Mesenchymal stem cell (in vitro differentiated cells and primary cell): ENCODE measurements at regions not wholly inside any gene's neighbourhood (a gene's known extent, or its start where the extent isn't known, plus 50 kb on each side); places are given as distances from the start of the nearest gene placed in this dataset.
A peak's percentile ranks its signal among the peaks of the same experiment; 100 is the strongest.

ENCODE experiments used
- DNase-seq: peaks from one replicate; pipeline ENCODE4 v3.0.0-alpha.2; 2013
- H2AFZ ChIP-seq: one replicate; pipeline ENCODE4 v1.6.1; 2013; ENCODE audit warnings: low read depth, mild to moderate bottlenecking, control low read depth, inconsistent platforms, low read length, moderate library complexity
- H2AK5ac ChIP-seq: 2 replicates; pipeline ENCODE4 v1.6.1; 2013; ENCODE audit warnings: low read length, moderate library complexity, mild to moderate bottlenecking, inconsistent platforms; ENCODE audit not compliant: severe bottlenecking
- H2BK120ac ChIP-seq: one replicate; pipeline ENCODE4 v1.6.1; 2013; ENCODE audit warnings: low read depth, mild to moderate bottlenecking, inconsistent platforms, low read length, moderate library complexity
- H2BK12ac ChIP-seq, 2 experiments: one replicate each; pipeline ENCODE4 v1.6.1; 2013; ENCODE audit warnings: inconsistent platforms in 2 of 2, low read length in 2 of 2, mild to moderate bottlenecking in 2 of 2, moderate library complexity in 2 of 2, control low read depth in 1 of 2
- H2BK15ac ChIP-seq: one replicate; pipeline ENCODE4 v1.6.1; 2013; ENCODE audit warnings: mild to moderate bottlenecking, low read depth, inconsistent platforms; ENCODE audit not compliant: poor library complexity, severe bottlenecking
- H2BK5ac ChIP-seq: 2 replicates; pipeline ENCODE4 v1.6.1; 2013; ENCODE audit warnings: low read depth, mild to moderate bottlenecking, low read length, control low read depth, inconsistent platforms; ENCODE audit not compliant: poor library complexity, severe bottlenecking
- H3K14ac ChIP-seq, 2 experiments: one replicate each; pipeline ENCODE4 v1.6.1; 2013; ENCODE audit warnings: inconsistent platforms in 2 of 2, low read length in 2 of 2, control low read depth in 1 of 2, mild to moderate bottlenecking in 1 of 2, moderate library complexity in 1 of 2
- H3K18ac ChIP-seq, 2 experiments: one replicate each; pipeline ENCODE4 v1.6.1; 2013; ENCODE audit warnings: inconsistent platforms in 2 of 2, low read length in 2 of 2, control low read depth in 1 of 2, low read depth in 1 of 2, mild to moderate bottlenecking in 1 of 2
- H3K23ac ChIP-seq, 2 experiments: one replicate each; pipeline ENCODE4 v1.6.1; 2013; ENCODE audit warnings: inconsistent platforms in 2 of 2, low read length in 2 of 2, mild to moderate bottlenecking in 2 of 2, moderate library complexity in 2 of 2, control low read depth in 1 of 2
- H3K27ac ChIP-seq: 2 replicates; pipeline ENCODE4 v1.5.1; 2013; ENCODE audit warnings: mild to moderate bottlenecking, moderate library complexity, low read length, control low read depth, inconsistent platforms; ENCODE audit not compliant: poor library complexity, severe bottlenecking
- H3K27me3 ChIP-seq, 2 experiments: 2 replicates each; pipeline versions ENCODE4 v1.6.1 to v1.7.0; 2013; ENCODE audit warnings: low read length in 2 of 2, mild to moderate bottlenecking in 2 of 2, moderate library complexity in 2 of 2, control low read depth in 1 of 2, inconsistent platforms in 1 of 2; ENCODE audit not compliant: control insufficient read depth in 1 of 2, insufficient read depth in 1 of 2
- H3K36me3 ChIP-seq, 2 experiments: 2 replicates each; pipeline versions ENCODE4 v1.6.1 to v1.7.0; 2013; ENCODE audit warnings: low read length in 2 of 2, control low read depth in 1 of 2, inconsistent platforms in 1 of 2, low read depth in 1 of 2, mild to moderate bottlenecking in 1 of 2; ENCODE audit not compliant: insufficient read depth in 2 of 2, control insufficient read depth in 1 of 2
- H3K4ac ChIP-seq, 2 experiments: one replicate each; pipeline ENCODE4 v1.6.1; 2013; ENCODE audit warnings: inconsistent platforms in 2 of 2, low read length in 2 of 2, mild to moderate bottlenecking in 2 of 2, moderate library complexity in 2 of 2, control low read depth in 1 of 2, low read depth in 1 of 2
- H3K4me1 ChIP-seq: 2 replicates; pipeline ENCODE4 v1.6.1; 2013; ENCODE audit warnings: low read depth, low read length, control low read depth; ENCODE audit not compliant: control insufficient read depth, insufficient read depth
- H3K4me2 ChIP-seq: 2 replicates; pipeline ENCODE4 v1.6.1; 2013; ENCODE audit warnings: low read length, mild to moderate bottlenecking, inconsistent platforms; ENCODE audit not compliant: poor library complexity, severe bottlenecking
- H3K4me3 ChIP-seq, 2 experiments: 2 replicates each; pipeline versions ENCODE4 v1.5.1 to v1.7.0; 2013; ENCODE audit warnings: low read length in 2 of 2, mild to moderate bottlenecking in 2 of 2, control low read depth in 1 of 2, low read depth in 1 of 2; ENCODE audit not compliant: insufficient read depth in 1 of 2
- H3K79me1 ChIP-seq: replicated peaks from 2 replicates; pipeline ENCODE4 v1.6.1; 2013; ENCODE audit warnings: mild to moderate bottlenecking, control low read depth, low read length, inconsistent platforms; ENCODE audit not compliant: poor library complexity, severe bottlenecking
- H3K9ac ChIP-seq: 2 replicates; pipeline ENCODE4 v1.7.0; 2013; ENCODE audit warnings: mild to moderate bottlenecking, low read length, moderate library complexity
- H3K9me3 ChIP-seq: 2 replicates; pipeline ENCODE4 v1.7.0; 2013; ENCODE audit warnings: mild to moderate bottlenecking, low read length; ENCODE audit not compliant: control insufficient read depth
- H4K8ac ChIP-seq: one replicate; pipeline ENCODE4 v1.6.1; 2013; ENCODE audit warnings: inconsistent platforms, mild to moderate bottlenecking, low read length, moderate library complexity
- H4K91ac ChIP-seq: one replicate; pipeline ENCODE4 v1.6.1; 2013; ENCODE audit warnings: mild to moderate bottlenecking, low read length, inconsistent platforms
- WGBS: methylation state at CpG from one replicate; pipeline ENCODE4 v1.1.7; 2013; ENCODE audit warnings: mixed read lengths; 5-methylcytosine and 5-hydroxymethylcytosine counted together

- Histone ChIP-seq H3K4me1 (no peaks in the 10 kb centered on the region), H2BK120ac (no peak overlapping the region), H3K79me1 (no peaks in the 10 kb centered on the region), H3K18ac (no peak overlapping the region), H2BK5ac (no peak overlapping the region), H2AFZ (no peak overlapping the region), H2AK5ac (no peak overlapping the region), H3K4me2 (no peak overlapping the region), H3K27me3 (peaks cover 0 to 29% of the 10 kb centered on the region in 2 experiments), H3K27ac (no peak overlapping the region), H4K91ac (no peak overlapping the region), H3K9ac (no peak overlapping the region), H3K9me3 (no peaks in the 10 kb centered on the region), H3K4me3 (no peak overlapping the region), H3K4ac (no peak overlapping the region), H2BK15ac (no peak overlapping the region), H2BK12ac (peak overlapping the region in 1 of 2 experiments; percentile 29), H3K23ac (no peak overlapping the region), H3K14ac (no peak overlapping the region), H3K36me3 (no peaks in the 10 kb centered on the region), H4K8ac (no peak overlapping the region)
- DNase-seq: no peak
- whole genome bisulfite sequencing: 91% methylated on average over 5 of the region's 6 CpGs
Observed at GRCh38 chr7:135801877-135802276, 53.3 kb upstream of the FAM180A start.

GRCh38 chr7:135801045-135801693 is 52.6 kb upstream of the FAM180A start:
- Histone ChIP-seq H4K91ac (no peak overlapping the region), H4K8ac (no peak overlapping the region), H2BK12ac (no peak overlapping the region), H3K18ac (no peak overlapping the region), H2BK5ac (no peak overlapping the region), H2BK120ac (no peak overlapping the region), H3K9me3 (no peaks in the 10 kb centered on the region), H3K4me2 (no peak overlapping the region), H3K27me3 (peaks cover 0 to 29% of the 10 kb centered on the region in 2 experiments), H3K4me3 (no peak overlapping the region), H3K23ac (no peak overlapping the region), H3K4me1 (no peaks in the 10 kb centered on the region), H3K79me1 (no peaks in the 10 kb centered on the region), H3K14ac (no peak overlapping the region), H3K4ac (no peak overlapping the region), H2AFZ (no peak overlapping the region), H2BK15ac (no peak overlapping the region), H3K27ac (no peak overlapping the region), H2AK5ac (no peak overlapping the region), H3K36me3 (no peaks in the 10 kb centered on the region), H3K9ac (peak overlapping the region; percentile 38)
- DNase-seq: peak; percentile 76
- 42% methylated on average over 15 of the region's 16 CpGs for WGBS

- no peaks in the 10 kb centered on the region for H3K9me3 ChIP-seq
- H2BK120ac ChIP-seq: no peak overlapping the region
- H3K9ac ChIP-seq: peak overlapping the region; percentile 38
- no peaks in the 10 kb centered on the region for H3K4me1 ChIP-seq
- H3K4ac ChIP-seq: no peak overlapping the region
- no peak overlapping the region for H2BK5ac ChIP-seq
- WGBS: 75% methylated on average over 10 of the region's 10 CpGs
- no peak overlapping the region for H2BK15ac ChIP-seq
- no peak overlapping the region for H3K27ac ChIP-seq
- H3K4me3 ChIP-seq: no peak overlapping the region
- no peak overlapping the region for H3K18ac ChIP-seq
- no peak for DNase-seq
- no peak overlapping the region for H2AFZ ChIP-seq
- H3K23ac ChIP-seq: no peak overlapping the region
- H3K27me3 ChIP-seq: peaks cover 0 to 29% of the 10 kb centered on the region in 2 experiments
- no peak overlapping the region for H2AK5ac ChIP-seq
- peak overlapping the region; percentile 59 for H4K8ac ChIP-seq
- peak overlapping the region; percentile 49 to 72 for H2BK12ac ChIP-seq
- no peak overlapping the region for H3K4me2 ChIP-seq
- no peak overlapping the region for H4K91ac ChIP-seq
- no peaks in the 10 kb centered on the region for H3K79me1 ChIP-seq
- no peak overlapping the region for H3K14ac ChIP-seq
- H3K36me3 ChIP-seq: no peaks in the 10 kb centered on the region
Observed at GRCh38 chr7:135800560-135800959, 51.9 kb upstream of the FAM180A start.

- no peak overlapping the region for H3K9ac ChIP-seq
- H3K4me1 ChIP-seq: no peaks in the 10 kb centered on the region
- no peak overlapping the region for H4K8ac ChIP-seq
- H2AFZ ChIP-seq: no peak overlapping the region
- peak overlapping the region in 1 of 2 experiments; percentile 15 for H2BK12ac ChIP-seq
- 100% methylated on average over 3 of the region's 3 CpGs for WGBS
- DNase-seq: no peak
- H2BK5ac ChIP-seq: no peak overlapping the region
- no peak overlapping the region for H3K4me2 ChIP-seq
- H3K14ac ChIP-seq: no peak overlapping the region
- no peak overlapping the region for H2BK15ac ChIP-seq
- H4K91ac ChIP-seq: no peak overlapping the region
- H3K23ac ChIP-seq: no peak overlapping the region
- H2BK120ac ChIP-seq: no peak overlapping the region
- peaks cover 0 to 29% of the 10 kb centered on the region in 2 experiments for H3K27me3 ChIP-seq
- no peak overlapping the region for H2AK5ac ChIP-seq
- no peaks in the 10 kb centered on the region for H3K9me3 ChIP-seq
- no peaks in the 10 kb centered on the region for H3K36me3 ChIP-seq
- no peaks in the 10 kb centered on the region for H3K79me1 ChIP-seq
- no peak overlapping the region for H3K4me3 ChIP-seq
- H3K4ac ChIP-seq: no peak overlapping the region
- H3K27ac ChIP-seq: no peak overlapping the region
- H3K18ac ChIP-seq: no peak overlapping the region
Observed at GRCh38 chr7:135799881-135800280, 51.3 kb upstream of the FAM180A start.
